ENCODE measurements at regions not wholly inside any gene's neighbourhood (a gene's known extent, or its start where the extent isn't known, plus 50 kb on each side); places are given as distances from the start of the nearest gene placed in this dataset.

DNA sequence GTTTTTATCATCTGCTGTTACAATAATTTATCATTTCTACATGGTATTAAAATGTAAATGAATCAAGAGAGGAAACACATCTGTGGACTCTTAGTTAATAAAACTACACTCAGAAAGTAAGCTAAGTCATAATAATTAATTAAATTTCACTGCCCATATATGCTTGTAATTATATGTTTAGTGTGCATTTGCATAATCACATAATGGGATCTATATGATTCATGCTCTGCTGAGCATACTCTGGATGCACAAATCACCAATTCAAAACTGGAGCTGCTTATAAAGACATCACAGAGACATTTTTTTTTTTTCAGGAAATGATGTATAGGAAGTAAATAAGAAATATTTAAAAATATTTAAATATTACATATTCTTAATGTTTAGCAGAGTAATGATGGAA, 151.6 kb upstream of the STEAP4 start:
- Histone ChIP-seq H3K27ac (ENCODE audit: low read depth in 1 of 2, low read length in 2 of 2) (no peak overlapping the region), H3K4me1 (ENCODE audit: control insufficient read depth in 1 of 2, insufficient read depth in 2 of 2, low read length in 2 of 2) (no peaks in the 10 kb centered on the region), H3K9me3 (replicated peaks in 1 of 2; ENCODE audit: control insufficient read depth in 1 of 2, insufficient read depth in 1 of 2, low read length in 2 of 2) (no peaks in the 10 kb centered on the region), H3K36me3 (replicated peaks in 1 of 2; ENCODE audit: control insufficient read depth in 1 of 2, insufficient read depth in 2 of 2, low read length in 2 of 2) (no peaks in the 10 kb centered on the region), H3K4me2 (replicated peaks; ENCODE audit: extremely low read depth, low read length, poor library complexity, severe bottlenecking) (no peak overlapping the region), H3K9ac (ENCODE audit: insufficient read depth, low read length, poor library complexity, severe bottlenecking) (no peak overlapping the region), H3K4me3 (replicated peaks in 1 of 3; ENCODE audit: low read depth in 2 of 3, low read length in 3 of 3) (no peak overlapping the region), H2AFZ (ENCODE audit: insufficient read depth, low read depth, low read length, poor library complexity, severe bottlenecking) (no peak overlapping the region), H3K27me3 (ENCODE audit: control insufficient read depth in 2 of 2, insufficient read depth in 2 of 2, low read length in 2 of 2) (no peaks in the 10 kb centered on the region), H4K20me1 (ENCODE audit: insufficient read depth, low read length) (no peaks in the 10 kb centered on the region), H3K79me2 (ENCODE audit: insufficient read depth, low read length) (no peaks in the 10 kb centered on the region)
- Mint-ChIP-seq H3K27ac (no peak overlapping the region), H3K9me3 (no peaks in the 10 kb centered on the region), H3K4me3 (no peak overlapping the region), H3K4me1 (no peaks in the 10 kb centered on the region), H3K36me3 (no peaks in the 10 kb centered on the region), H3K27me3 (ENCODE audit: low read depth in 3 of 3) (peaks cover 0 to 2% (median 2%) of the 10 kb centered on the region in 3 donors)
- intact Hi-C loops (cut with micrococcal nuclease) = no loop called here
- no peak for DNase-seq
- TF ChIP-seq, protein P1, sequence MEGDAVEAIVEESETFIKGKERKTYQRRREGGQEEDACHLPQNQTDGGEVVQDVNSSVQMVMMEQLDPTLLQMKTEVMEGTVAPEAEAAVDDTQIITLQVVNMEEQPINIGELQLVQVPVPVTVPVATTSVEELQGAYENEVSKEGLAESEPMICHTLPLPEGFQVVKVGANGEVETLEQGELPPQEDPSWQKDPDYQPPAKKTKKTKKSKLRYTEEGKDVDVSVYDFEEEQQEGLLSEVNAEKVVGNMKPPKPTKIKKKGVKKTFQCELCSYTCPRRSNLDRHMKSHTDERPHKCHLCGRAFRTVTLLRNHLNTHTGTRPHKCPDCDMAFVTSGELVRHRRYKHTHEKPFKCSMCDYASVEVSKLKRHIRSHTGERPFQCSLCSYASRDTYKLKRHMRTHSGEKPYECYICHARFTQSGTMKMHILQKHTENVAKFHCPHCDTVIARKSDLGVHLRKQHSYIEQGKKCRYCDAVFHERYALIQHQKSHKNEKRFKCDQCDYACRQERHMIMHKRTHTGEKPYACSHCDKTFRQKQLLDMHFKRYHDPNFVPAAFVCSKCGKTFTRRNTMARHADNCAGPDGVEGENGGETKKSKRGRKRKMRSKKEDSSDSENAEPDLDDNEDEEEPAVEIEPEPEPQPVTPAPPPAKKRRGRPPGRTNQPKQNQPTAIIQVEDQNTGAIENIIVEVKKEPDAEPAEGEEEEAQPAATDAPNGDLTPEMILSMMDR (IDR thresholded peaks at IDR 0.05) = no peak

DNA sequence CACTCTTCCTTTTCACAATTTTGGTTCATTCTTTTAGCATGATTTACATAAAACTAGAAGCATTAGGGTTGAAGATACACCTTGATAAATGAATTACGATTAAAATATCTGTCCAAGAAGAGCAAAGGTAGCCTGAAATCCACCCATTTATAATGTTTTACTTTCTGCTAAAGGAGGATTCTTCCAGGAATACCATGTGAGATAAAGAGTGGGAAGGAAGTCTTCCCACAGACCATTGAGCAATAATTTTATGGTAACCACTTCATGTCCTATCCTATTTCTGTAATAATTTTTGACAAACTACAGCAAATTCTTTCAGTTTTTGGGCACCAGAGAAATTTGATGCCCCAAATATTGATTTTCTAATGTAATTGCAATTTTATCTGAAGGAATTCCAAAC, 150.6 kb upstream of the STEAP4 start:
- Mint-ChIP-seq H3K36me3 (no peaks in the 10 kb centered on the region), H3K4me3 (no peak overlapping the region), H3K4me1 (no peaks in the 10 kb centered on the region), H3K27ac (no peak overlapping the region), H3K27me3 (ENCODE audit: low read depth in 3 of 3) (peaks cover 0 to 2% (median 2%) of the 10 kb centered on the region in 3 donors), H3K9me3 (peaks cover 0 to under 1% (median 0%) of the 10 kb centered on the region in 7 donors)
- H3K4me1 ChIP-seq (ENCODE audit: control insufficient read depth in 1 of 2, insufficient read depth in 2 of 2, low read length in 2 of 2) = no peaks in the 10 kb centered on the region
- no peak overlapping the region for H3K27ac ChIP-seq (ENCODE audit: low read depth in 1 of 2, low read length in 2 of 2)
- no CpG with 5 or more reads among the region's 1 CpG for WGBS (ENCODE audit: insufficient coverage)
- H3K9ac ChIP-seq (ENCODE audit: insufficient read depth, low read length, poor library complexity, severe bottlenecking) = no peak overlapping the region
- no peak for DNase-seq
- intact Hi-C loops (cut with micrococcal nuclease) = no loop called here
- TF ChIP-seq, protein P1 (IDR thresholded peaks at IDR 0.05) = no peak
- no peaks in the 10 kb centered on the region for H3K36me3 ChIP-seq (replicated peaks in 1 of 2; ENCODE audit: control insufficient read depth in 1 of 2, insufficient read depth in 2 of 2, low read length in 2 of 2)
- no peak overlapping the region for H3K4me3 ChIP-seq (replicated peaks in 1 of 3; ENCODE audit: low read depth in 2 of 3, low read length in 3 of 3)
- H3K9me3 ChIP-seq (replicated peaks in 1 of 2; ENCODE audit: control insufficient read depth in 1 of 2, insufficient read depth in 1 of 2, low read length in 2 of 2) = no peaks in the 10 kb centered on the region
- H3K79me2 ChIP-seq (ENCODE audit: insufficient read depth, low read length) = no peaks in the 10 kb centered on the region
- H3K27me3 ChIP-seq (ENCODE audit: control insufficient read depth in 2 of 2, insufficient read depth in 2 of 2, low read length in 2 of 2) = no peaks in the 10 kb centered on the region
- H2AFZ ChIP-seq (ENCODE audit: insufficient read depth, low read depth, low read length, poor library complexity, severe bottlenecking) = no peak overlapping the region
- no peaks in the 10 kb centered on the region for H4K20me1 ChIP-seq (ENCODE audit: insufficient read depth, low read length)
- no peak overlapping the region for H3K4me2 ChIP-seq (replicated peaks; ENCODE audit: extremely low read depth, low read length, poor library complexity, severe bottlenecking)
